Activated CD4-positive, alpha-beta T cell treated with anti-CD3 and anti-CD28 coated beads, Interleukin-2, amount 50 U/mL, for 1 hour (primary cell): ENCODE measurements at regions not wholly inside any gene's neighbourhood (a gene's known extent, or its start where the extent isn't known, plus 50 kb on each side); places are given as distances from the start of the nearest gene placed in this dataset.

ENCODE experiments used
- DNase-seq: peaks from one replicate; pipeline ENCODE4 v3.0.0-alpha.2; 2020

DNA sequence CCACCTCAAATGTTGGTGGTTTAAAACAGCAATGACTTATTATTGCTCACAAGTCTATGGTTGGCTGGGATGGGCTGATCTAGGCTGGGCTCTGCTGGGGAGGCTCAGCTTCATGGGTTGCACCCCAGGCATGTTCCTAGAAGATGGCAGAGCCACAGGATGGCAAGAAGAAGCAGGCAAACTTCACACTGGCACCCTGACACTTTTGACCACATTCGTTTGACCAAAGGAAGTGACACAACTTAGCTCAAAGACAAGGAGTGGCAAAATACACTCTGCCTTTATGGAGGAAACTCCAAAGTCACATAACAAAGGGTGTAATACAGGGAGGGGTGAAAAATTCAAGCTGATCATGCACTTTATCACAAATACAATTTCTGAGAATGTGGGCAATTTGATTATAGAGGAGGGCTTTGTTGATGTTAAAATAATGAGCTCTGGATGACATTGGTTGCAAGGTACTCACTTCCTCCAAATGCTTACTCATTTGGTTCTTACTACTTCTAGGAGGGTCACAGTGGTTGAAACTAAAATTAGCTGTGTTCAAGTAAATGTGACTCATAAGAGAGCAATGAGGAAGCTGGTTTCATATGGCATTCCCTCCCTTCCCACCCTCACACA lies 249.2 kb upstream of the RPS6KA3 start:
- DNase-seq: no peak

DNA sequence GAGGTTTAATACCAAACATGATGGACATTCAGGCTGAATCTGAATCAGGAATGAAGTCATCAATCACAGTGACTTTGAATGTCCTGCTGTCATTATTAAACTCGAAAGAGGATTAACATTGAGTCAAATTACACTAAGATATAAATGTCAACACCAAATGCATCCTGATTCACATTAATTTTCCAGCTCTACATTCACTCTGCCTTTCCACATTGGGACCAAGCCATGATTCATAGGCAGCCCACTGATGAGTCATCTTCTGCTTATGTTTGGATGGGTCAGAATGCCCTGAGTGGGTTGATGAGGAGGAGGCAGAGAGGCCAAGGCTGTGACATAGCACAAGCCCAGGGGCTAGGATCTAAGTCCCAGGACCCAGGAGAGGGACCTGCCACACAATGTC lies 247.6 kb upstream of the RPS6KA3 start:
- no peak for DNase-seq

DNA sequence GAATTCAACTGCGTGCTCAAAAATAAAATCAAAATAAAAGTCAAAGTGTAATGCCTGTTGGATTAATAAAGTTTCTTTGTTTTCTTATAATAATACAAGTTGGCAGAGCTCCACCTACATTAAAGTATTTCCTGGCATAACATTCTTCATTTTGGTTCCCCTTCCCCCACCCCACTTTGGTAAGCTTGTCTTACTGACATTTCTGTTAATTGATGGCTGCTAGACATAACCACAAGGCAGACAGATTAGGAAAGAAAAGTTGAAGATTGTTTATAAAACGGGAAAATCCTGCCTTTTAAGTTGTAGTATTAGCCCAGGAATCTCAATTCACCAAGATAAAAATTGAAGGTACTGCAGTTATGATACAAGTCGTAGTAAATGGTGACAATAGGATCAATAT lies 246.5 kb upstream of the RPS6KA3 start:
- DNase-seq: no peak

DNA sequence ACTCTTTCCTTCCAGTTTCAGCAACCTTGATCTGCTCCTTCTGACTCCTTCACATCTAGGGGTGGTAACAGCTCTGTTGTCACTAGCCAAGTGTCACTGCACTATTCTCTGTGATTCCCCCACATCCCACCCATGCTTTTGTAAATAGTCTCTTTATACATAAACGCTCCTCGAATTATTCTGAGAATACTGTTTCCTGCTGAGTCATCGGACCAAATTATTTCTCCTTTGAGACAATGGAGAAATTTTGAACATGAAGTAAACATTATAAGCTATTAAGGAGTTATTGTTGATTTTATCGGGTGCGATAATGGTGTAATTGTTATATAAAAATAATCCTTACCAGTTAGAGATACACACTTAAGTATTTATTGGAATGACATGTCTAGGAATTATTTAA lies 245.1 kb upstream of the RPS6KA3 start:
- DNase-seq: no peak

DNA sequence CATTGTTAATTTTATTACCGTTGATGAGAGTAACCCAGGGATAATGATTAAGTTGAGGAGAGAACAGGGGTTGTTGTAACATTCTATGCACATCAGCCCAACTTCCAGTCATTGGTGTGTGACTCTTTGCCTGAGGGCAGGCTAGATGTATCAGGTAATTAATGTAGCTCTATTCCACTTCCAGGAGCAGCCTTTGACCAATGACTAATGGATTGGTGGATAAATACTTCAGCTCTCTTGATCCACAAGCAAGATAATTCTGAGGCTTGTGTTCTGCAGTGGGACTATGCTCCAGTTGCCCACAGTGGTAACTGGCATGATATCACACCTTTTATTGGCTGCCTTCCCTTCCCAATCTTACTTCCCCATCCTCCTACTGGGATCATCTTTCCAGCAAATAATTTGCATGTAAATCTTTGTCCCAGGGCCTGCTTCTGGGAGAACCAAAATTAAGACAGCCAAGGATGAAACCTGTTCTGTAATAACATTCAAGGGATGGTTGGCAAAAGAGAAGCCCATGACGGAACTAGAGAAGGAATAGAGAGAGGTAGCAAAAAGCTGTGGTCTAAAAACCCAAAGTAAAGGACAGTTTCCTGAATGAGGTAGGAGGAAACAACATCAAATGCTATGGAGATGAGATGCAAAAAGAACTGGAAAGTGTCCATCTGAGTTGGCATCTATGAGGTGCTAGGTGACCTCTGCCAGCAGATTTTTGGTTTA lies 241.4 kb upstream of the RPS6KA3 start:
- no peak for DNase-seq

DNA sequence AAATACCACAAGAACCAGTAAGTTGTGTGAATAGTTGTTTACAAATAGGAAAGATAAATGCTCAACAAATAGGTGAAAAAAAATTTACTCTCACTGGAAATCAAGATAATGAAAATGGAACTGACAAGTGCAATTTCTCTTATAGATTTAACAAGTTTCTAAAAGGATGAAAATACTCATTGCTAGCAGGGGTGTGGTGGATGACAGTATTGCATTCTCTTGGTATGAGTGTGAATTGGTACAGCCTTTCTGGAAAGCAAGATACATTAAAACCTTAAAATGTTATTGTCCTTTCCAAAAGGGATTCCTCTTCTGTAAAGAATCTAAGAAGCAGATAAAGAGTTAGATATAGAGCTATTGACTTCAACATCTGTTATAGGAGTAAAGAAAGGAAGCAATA lies 240.0 kb upstream of the RPS6KA3 start:
- no peak for DNase-seq

DNA sequence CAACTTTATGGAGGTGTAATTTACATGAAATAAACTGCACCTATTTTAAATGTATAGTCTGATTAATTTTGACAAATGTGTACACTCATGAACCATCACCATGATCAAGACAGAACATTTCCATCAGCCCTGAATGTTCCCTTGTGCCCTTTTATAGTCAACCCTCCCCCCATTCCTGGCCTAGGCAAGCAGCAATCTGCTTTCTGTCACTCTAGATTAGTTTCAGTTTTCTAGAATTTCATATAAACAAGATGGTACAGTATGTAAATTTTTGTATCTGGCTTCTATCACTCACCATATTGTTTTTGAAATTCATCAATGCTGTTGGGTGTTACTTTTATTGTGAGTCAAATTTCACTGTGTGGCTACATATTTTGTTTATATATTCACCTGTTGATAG lies 234.2 kb upstream of the RPS6KA3 start:
- DNase-seq: no peak

DNA sequence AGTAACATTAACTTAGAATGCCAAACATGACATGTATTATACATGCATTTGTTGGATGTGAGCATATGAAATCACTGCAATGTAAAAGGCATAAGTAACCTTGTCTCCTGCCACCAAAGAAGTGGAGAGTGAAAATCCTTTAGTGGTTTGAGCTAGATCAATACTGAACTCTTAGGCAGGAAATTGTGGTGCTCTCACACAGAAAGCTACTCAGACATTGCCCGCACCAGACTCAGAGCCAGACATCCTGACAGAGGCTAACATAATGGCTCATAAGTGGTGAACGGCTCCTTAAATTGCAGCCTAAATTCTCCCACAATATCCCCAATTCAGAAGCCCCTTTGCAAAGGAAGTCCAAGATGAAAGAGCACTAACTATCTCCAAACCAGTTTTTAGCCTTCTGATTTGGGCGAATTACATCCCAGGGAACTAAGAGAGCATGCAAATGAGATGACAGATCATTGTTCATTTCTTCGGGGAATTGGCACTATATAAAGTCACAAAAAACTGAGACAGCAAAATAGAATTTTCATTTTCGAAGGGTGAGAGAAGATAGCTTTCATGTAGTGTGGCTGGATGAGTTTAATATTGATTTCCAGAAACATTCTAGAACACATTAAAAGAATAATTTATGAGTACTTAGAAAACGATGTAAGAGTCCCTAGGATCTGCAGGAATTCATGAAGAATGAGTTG lies 233.6 kb upstream of the RPS6KA3 start:
- peak; percentile 0 for DNase-seq

DNA sequence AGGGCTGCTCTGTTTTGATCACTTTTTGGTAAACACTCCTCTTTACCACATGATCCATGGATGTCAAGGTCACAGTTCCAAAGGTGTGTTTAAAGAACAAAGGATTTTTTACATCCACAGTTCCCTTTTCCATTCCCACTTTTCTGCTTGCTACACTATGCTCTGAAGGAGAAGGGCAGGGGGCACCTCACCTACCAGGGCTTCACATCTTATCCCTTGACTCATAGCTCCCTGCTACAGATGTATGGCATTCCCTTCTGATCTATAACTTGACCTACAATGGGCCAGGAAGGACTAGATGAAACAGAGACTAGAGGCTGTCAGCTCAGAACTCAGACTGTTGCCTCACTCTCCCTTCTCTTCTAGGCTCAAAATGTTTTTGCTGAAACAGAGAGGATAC lies 233.1 kb upstream of the RPS6KA3 start:
- DNase-seq: no peak

DNA sequence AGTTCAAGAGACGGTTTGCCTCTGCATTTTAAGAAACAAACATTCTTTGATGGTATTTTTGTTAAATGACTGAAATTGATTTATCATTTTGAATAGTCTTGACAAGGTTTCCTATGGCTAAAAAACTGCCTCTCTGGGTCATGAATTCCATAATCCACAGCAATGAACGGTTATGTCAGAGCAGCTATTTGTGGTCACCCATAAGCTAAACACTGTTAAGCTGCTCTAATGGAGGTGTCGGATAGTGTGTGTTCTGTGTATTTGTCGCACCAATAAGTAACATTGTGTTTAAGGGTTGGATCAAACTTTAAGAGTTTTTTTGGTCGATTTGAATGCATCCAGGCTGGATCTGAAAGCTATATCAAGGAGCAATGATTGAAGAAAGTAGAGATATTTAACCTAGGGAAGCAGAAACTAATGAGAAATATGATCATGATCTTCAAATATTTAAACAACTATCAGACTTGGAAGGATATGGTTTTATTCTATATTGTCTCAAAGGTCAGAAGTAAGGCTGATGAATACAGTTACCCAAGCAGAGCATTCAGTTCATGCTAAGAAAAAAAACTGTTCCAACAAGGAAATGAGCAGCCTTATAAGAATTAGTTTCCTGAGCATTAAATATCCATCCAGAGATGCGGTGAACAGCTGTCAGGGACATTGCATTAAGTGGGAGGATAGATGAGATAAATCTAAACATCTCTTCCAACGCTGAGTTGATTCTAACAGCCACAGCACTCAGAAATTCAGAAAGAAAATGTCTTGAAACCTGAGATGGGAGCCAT lies 232.3 kb upstream of the RPS6KA3 start:
- no peak for DNase-seq

DNA sequence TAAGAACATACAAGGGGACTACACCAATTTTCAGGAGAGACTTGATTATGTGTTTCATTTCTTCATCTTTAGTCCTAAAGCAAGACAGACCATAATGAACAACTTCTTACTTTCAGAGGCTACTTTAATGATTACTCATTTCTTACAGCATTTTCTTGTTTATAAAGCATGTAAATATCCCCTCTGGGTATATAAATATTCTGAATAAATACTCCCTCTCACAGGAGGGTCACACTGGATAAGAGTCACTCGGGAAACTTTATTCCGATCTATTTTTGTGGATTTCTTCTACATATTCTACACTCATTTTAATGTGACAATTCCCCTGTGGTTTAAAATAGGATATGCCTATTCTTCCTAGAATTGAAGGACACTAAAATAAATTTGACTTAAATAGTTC lies 228.9 kb upstream of the RPS6KA3 start:
- DNase-seq: no peak

DNA sequence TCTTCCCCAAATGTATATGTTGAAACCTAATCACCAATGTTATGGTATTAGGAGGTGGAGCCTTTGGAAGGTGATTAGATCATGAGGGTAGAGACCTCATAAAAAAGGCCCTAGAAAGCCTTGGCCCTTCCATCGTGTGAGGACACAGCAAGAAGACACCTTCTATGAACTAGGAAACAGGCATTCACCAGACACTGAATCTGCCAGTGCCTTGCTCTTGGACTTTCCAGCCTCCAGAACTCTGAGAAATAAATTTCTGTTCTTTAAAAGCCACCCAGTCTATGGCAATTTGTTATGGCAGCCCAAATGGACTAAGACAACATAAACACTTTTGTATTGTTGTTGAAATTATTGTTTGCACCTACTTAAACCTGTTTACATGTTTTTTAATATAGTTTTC lies 221.8 kb upstream of the RPS6KA3 start:
- no peak for DNase-seq

DNA sequence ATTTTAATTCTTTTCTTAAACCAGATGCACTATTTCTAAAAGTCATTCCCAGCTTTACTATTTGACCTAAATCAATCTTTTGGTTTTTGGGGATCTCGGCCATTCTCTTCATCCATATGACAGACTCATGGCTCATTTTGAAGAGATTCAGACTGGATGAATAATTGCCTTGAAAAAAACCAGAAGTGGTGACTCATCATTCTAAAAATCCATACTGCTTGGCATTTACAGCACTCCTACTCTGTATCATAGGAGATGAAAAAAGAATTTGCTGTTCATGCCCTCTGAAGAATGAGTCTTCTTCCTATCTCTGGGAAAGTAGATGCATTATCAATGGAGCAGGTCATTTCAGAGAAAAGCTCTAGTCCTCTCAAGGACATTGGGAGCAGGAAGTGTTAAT lies 220.5 kb upstream of the RPS6KA3 start:
- DNase-seq: no peak

DNA sequence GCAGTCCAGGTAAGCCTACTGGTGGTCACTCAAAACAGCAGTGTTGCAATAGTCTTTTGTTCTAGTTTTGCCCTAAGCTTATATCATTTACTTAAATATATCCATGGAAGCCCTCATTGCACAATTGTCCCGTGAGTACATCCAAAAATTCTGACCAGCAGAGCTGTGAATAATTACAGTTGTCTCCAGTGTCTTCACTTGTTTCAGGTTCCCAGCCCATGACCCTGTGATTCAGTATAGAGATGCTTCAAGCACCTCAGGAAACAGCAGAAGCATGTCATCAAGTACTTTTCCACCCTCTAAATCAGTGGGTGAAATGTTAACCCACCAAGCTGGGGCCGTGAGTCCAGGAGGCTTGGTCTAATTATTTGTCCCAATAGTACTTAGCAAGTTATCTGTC lies 214.9 kb upstream of the RPS6KA3 start:
- DNase-seq: no peak

DNA sequence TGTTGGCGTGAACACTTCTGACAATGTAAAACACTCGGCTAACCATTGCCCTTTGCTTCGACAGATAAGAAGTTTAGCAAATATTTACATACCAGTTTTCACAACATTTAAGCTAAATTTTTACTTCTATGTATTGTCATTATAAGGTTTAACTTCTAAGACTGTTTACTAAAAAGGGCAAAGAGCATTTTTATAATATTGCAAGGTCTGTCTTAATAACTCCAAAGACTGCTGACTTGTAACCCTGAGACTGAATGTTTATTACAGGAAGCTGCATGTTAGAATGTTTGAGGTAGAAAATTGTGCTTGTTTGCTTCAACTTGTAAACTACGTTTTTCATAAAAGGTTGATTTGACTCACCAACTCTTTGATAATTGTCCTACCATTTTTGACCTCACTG lies 213.2 kb upstream of the RPS6KA3 start:
- no peak for DNase-seq

DNA sequence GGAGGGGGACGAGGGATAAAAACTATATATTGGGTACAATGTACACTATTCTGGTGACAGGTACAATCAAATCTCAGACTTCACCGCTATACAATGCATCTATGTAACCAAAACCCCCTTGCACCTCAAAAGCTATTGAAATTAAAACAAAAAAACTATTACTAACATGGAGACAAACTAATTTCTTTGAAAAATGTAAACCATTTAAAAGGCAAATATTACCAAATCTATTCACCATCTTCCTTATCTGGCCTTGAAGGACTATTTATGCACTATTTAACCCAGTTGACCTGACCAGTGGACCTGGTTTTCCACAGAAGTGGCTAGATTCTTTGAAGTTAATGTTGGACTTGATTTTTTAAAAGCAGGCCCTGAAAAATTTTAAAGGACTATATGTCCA lies 212.3 kb upstream of the RPS6KA3 start:
- no peak for DNase-seq

DNA sequence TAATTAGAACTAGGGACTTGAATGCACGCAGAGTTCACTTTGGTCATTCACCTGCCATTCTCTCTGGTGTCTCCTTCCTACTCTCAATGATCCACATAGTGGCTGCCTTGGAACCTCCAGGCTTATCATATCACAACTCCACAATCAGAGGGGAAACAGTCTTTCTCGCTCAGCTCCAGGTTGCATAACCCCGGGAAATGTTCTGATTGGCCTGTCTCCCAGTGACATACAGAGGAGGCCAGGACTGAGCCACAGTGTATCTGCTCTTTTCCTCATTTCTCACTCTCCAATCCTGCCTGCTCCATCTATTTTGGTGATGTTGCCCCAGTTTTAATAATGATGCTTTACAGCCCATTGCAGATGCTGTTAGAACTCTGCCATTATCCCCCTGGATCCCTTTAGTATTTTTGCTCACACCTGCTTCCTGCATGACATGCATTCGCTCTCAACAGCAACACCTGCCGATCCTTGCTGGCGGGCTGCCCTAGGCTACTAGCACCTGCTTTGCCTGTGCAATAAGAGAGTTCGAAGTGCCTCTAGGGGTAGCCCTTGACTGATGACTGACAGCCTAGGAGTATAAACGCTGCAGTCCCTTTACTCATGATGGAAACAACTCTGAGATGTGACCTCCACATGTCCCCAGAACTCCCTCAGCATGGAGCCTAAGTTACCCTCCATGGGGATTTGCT lies 211.3 kb upstream of the RPS6KA3 start:
- no peak for DNase-seq

DNA sequence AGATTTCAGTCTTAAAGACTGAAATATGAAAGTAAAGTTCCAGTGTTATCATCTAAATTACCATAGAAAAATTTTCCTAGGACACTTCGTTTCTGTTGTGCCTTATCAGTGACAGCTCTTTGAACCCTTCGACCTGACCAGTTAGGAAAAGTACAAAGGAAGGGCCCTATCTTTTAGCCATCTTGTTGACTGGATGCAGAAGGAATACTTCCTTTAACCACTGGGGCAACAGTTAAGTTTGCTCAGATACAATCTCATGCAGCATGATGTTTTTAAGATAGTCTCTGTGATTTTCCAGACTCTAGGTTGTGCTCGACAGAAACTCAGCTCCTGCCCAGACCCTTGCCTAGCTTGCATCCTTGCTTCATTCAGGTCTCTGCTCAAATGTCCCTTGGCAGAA lies 210.5 kb upstream of the RPS6KA3 start:
- no peak for DNase-seq

DNA sequence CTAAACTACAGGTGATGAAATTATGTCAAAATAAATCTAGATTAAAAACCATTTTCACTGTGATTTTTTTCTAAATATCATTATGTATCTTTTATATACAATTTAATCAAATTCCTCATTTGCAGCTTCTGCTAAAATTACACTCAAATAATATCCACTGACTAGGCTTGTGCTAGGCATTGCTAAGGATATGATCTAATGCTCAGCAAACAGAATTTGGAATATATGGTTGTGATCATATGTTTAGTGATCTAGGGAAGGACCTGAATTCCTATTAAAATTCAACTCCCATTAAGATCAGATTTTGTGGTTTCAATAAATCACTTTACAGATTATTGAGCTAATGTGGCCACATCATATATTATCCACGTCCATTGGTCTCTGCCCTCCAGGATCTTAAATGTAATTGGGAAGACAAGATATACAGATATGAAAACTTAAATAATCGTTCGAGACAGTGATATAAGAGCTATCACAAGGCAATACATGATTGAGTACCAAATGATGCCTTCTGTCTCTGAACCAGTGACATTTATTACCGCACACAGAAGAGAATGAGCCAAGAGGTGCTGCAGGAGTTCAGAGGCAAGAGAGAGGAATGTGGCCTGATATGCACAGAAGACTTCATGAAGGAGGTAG lies 206.0 kb upstream of the RPS6KA3 start:
- DNase-seq: no peak

DNA sequence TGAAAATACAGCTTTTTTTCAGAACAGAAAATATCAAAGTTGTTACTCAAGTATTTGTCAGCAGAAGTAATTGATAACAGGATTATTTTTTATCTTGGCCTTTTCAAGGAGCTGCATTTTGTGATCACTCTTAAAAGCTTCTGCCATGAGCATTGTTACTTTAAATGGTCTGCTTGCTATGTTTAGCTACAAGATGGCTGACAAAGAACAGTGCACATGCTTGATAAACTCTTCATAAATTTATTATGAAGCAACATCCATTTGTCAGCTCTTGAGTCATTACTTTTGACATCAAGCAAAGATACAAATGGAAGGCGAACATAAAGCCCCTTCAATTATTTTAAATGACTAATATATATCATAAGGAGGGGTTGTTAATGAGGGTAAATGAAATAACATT lies 205.4 kb upstream of the RPS6KA3 start:
- no peak for DNase-seq

DNA sequence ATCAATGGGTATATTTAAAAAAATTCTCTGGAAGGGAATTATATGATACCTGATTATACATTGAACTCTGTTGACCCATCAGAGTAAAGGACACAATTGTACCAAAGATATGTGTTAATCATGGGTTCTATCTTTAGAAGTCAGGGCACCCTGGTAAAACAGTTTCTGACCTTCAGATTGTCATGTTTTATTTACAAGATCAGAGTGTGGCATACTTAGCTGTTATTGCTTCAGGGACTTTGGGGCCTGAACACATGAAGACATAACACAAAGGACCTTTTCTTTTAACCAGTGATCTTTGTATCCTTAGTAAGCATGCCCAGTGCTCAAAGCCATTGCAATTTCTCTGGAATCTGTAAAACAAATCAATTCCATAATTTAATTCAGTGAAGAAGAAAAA lies 204.8 kb upstream of the RPS6KA3 start:
- no peak for DNase-seq

DNA sequence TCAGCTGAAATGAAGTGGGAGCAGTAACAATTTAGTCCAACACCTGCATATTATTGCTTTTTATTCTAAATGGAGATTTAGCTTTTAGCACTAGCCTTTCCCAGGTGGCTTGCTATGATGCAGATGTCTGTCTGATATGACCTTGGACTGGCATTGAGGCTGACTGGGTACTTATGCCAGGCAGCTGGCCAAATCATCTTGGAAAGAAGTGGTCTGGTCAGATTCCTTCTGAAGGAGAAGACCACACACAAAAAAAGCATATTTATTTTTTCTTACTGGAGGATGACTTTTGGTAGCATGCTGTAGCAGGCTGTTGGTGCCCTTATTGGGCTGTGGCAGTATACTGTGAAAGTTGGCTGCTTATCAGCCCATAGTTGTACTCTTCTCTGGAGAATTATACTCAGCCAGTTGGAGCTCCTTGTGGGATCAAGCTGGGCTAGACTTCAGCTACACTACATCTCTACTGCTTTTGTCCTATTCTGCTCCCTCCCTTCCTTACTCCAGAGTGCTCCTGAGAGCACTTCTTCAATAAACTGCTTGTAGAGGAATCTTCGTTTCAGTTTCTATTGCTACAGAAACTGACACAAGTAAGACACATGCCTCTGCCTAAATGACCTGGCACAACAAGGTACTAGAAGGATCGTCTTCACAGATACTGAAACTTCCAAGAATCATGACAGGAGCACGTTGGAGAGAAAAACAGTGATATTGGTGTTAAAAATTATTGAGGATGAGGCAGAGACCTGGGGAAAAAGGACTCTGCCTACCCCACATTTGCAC lies 196.8 kb upstream of the RPS6KA3 start:
- no peak for DNase-seq
